Neural cell (in vitro differentiated cells): ENCODE measurements at regions not wholly inside any gene's neighbourhood (a gene's known extent, or its start where the extent isn't known, plus 50 kb on each side); places are given as distances from the start of the nearest gene placed in this dataset.

Experiments
- H2AFZ ChIP-seq: fragments of 200-600, 300-800 bp; sonication (generic), shearing (Covaris generic); 2 replicates; pipeline ENCODE4 v1.6.0; 2014; ENCODE audit warnings: low read depth, mild to moderate bottlenecking, antibody characterized with exemption, low read length, moderate library complexity
- H3F3A ChIP-seq: fragments of 200-600 bp; shearing (Covaris generic); 2 replicates; pipeline ENCODE4 v1.6.1; 2016; ENCODE audit warnings: mild to moderate bottlenecking, moderate library complexity, mixed read lengths, antibody characterized with exemption, low read length; ENCODE audit not compliant: insufficient read depth, poor library complexity, severe bottlenecking
- H3K27ac ChIP-seq: fragments of 200-600, 300-800 bp; sonication (generic), shearing (Covaris generic); 2 replicates; pipeline ENCODE4 v1.5.1; 2014; ENCODE audit warnings: mild to moderate bottlenecking, low read length, moderate library complexity
- H3K27me3 ChIP-seq: fragments of 300-800, 200-600 bp; sonication (generic), shearing (Covaris generic); 2 replicates; pipeline ENCODE4 v1.6.0; 2014; ENCODE audit warnings: mild to moderate bottlenecking, low read depth, low read length, moderate library complexity; ENCODE audit not compliant: insufficient read depth
- H3K36me3 ChIP-seq: fragments of 300-800, 200-600 bp; sonication (generic), shearing (Covaris generic); 2 replicates; pipeline ENCODE4 v1.5.1; 2014; ENCODE audit warnings: mild to moderate bottlenecking, antibody characterized with exemption, low read length, moderate library complexity; ENCODE audit not compliant: insufficient read depth
- H3K4me2 ChIP-seq: fragments of 300-800, 200-600 bp; sonication (generic), shearing (Covaris generic); 2 replicates; pipeline ENCODE4 v1.6.0; 2014; ENCODE audit warnings: mild to moderate bottlenecking, low read length
- H3K4me3 ChIP-seq: fragments of 300-800, 200-600 bp; sonication (generic), shearing (Covaris generic); 2 replicates; pipeline ENCODE4 v1.5.1; 2014; ENCODE audit warnings: mild to moderate bottlenecking, low read length, moderate library complexity
- H3K79me2 ChIP-seq: fragments of 200-600 bp; shearing (Covaris generic); replicated peaks from 2 replicates; pipeline ENCODE4 v1.6.0; 2014; ENCODE audit warnings: mild to moderate bottlenecking, low read length, moderate library complexity; ENCODE audit not compliant: insufficient read depth
- H3K9ac ChIP-seq: fragments of 300-800, 200-600 bp; sonication (generic), shearing (Covaris generic); 2 replicates; pipeline ENCODE4 v1.6.1; 2016; ENCODE audit warnings: mild to moderate bottlenecking, low read length, mixed read lengths
- H3K9me2 ChIP-seq: fragments of 200-600 bp; shearing (Covaris generic); 2 replicates; pipeline ENCODE4 v1.6.1; 2016; ENCODE audit warnings: mild to moderate bottlenecking, low read length, mixed read lengths; ENCODE audit not compliant: insufficient read depth
- H3K9me3 ChIP-seq: fragments of 200-600, 300-800 bp; sonication (generic), shearing (Covaris generic); 2 replicates; pipeline ENCODE4 v1.6.1; 2016; ENCODE audit warnings: mild to moderate bottlenecking, mixed run types, low read length, moderate library complexity, mixed read lengths
- H4K20me1 ChIP-seq: fragments of 200-600 bp; shearing (Covaris generic); 2 replicates; pipeline ENCODE4 v1.6.1; 2016; ENCODE audit warnings: mild to moderate bottlenecking, mixed run types; ENCODE audit not compliant: insufficient read depth
- EP300 ChIP-seq: fragments of 450-650 bp; conservative IDR thresholded peaks from 2 replicates; pipeline ENCODE4 v1.6.1; 2014; ENCODE audit warnings: antibody characterized with exemption, mild to moderate bottlenecking, moderate library complexity; ENCODE audit not compliant: poor library complexity, severe bottlenecking
- EZH2 ChIP-seq: fragments of 200-600, 300-800 bp; shearing (Covaris generic), sonication (generic); IDR thresholded peaks from 2 replicates; pipeline ENCODE4 v1.6.1; 2014; ENCODE audit warnings: antibody characterized with exemption, low read length, borderline replicate concordance, mild to moderate bottlenecking; ENCODE audit not compliant: insufficient read depth, poor library complexity, severe bottlenecking
- MXI1 ChIP-seq: fragments of 450-650 bp; conservative IDR thresholded peaks from 2 replicates; pipeline ENCODE4 v1.6.1; 2014; ENCODE audit warnings: antibody characterized with exemption, mild to moderate bottlenecking; ENCODE audit not compliant: poor library complexity, severe bottlenecking
- POLR2AphosphoS5 ChIP-seq: IDR thresholded peaks from 2 replicates; pipeline ENCODE4 v1.6.1; 2012
- RAD21 ChIP-seq: fragments of 450-650 bp; conservative IDR thresholded peaks from 2 replicates; pipeline ENCODE4 v1.6.1; 2014; ENCODE audit warnings: antibody characterized with exemption, mild to moderate bottlenecking, moderate library complexity
- SMC3 ChIP-seq: fragments of 450-650 bp; conservative IDR thresholded peaks from 2 replicates; pipeline ENCODE4 v1.6.1; 2014; ENCODE audit warnings: antibody characterized with exemption, mild to moderate bottlenecking, moderate library complexity; ENCODE audit not compliant: poor library complexity
- TAF1 ChIP-seq: IDR thresholded peaks from 2 replicates; pipeline ENCODE4 v1.6.1; 2012; ENCODE audit warnings: low read depth
- TF ChIP-seq, protein P1 (sequence below): IDR thresholded peaks from 2 replicates; pipeline ENCODE4 v1.6.1; 2012; ENCODE audit warnings: borderline replicate concordance
- TF ChIP-seq, protein P2 (sequence below): fragments of 450-650 bp; IDR thresholded peaks from 2 replicates; pipeline ENCODE4 v1.5.1; 2014; ENCODE audit warnings: antibody characterized with exemption, mild to moderate bottlenecking, moderate library complexity; ENCODE audit not compliant: poor library complexity, severe bottlenecking

DNA sequence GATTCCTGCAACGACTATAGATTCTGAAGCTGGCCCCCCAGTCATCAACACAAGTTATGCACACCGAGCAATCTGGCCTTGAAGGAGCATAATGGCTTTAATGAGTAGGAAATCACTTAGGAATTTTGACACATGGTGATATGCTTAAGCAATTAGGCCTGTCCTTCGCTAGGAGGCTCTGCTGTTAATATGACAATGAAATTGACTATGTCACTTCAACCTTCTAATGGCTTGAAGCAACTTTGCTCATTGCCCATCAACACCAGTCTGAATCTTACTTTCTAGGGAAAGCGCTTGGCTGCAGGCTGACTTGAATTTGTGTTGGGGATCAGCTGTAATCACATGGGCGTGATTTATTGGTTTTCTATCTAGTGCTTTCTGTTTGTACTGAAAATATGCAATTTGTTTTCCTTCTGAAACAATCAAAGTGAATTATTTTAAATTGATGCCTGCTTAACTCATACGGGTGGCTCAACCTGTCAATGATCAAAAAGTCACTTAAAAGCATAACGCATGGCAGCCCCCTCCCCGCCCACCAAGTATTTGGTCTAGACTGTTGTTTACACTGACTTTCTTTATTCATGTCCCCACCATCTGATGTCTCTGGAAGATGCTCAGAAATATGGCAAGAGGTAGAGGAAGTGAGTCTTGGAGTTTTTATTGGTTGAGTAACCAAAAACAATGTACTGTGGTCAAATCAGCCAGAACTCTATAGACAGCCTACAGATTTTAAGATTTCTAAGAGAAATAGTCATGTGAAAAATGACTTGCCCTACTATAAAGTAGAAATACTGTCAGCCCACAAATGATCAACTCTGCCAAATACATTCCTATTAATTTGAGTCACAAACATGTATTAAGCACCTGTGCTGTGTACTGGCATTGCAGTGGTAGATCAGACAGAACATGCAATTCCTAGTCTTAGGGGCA, 344.9 kb downstream of the RBM43 start:
- Histone ChIP-seq H4K20me1 (no peaks in the 10 kb centered on the region), H3K27ac (peak overlapping the region; percentile 81), H3K4me3 (peak overlapping the region; percentile 22), H3K9ac (peak overlapping the region; percentile 15), H2AFZ (no peak overlapping the region), H3K79me2 (no peaks in the 10 kb centered on the region), H3K9me3 (no peaks in the 10 kb centered on the region), H3K36me3 (no peaks in the 10 kb centered on the region), H3K9me2 (no peaks in the 10 kb centered on the region), H3K27me3 (no peaks in the 10 kb centered on the region), H3F3A (no peaks in the 10 kb centered on the region), H3K4me2 (no peak overlapping the region)
- TF ChIP-seq MXI1 = no peak
- TF ChIP-seq EZH2 = no peak
- TF ChIP-seq, protein P1, sequence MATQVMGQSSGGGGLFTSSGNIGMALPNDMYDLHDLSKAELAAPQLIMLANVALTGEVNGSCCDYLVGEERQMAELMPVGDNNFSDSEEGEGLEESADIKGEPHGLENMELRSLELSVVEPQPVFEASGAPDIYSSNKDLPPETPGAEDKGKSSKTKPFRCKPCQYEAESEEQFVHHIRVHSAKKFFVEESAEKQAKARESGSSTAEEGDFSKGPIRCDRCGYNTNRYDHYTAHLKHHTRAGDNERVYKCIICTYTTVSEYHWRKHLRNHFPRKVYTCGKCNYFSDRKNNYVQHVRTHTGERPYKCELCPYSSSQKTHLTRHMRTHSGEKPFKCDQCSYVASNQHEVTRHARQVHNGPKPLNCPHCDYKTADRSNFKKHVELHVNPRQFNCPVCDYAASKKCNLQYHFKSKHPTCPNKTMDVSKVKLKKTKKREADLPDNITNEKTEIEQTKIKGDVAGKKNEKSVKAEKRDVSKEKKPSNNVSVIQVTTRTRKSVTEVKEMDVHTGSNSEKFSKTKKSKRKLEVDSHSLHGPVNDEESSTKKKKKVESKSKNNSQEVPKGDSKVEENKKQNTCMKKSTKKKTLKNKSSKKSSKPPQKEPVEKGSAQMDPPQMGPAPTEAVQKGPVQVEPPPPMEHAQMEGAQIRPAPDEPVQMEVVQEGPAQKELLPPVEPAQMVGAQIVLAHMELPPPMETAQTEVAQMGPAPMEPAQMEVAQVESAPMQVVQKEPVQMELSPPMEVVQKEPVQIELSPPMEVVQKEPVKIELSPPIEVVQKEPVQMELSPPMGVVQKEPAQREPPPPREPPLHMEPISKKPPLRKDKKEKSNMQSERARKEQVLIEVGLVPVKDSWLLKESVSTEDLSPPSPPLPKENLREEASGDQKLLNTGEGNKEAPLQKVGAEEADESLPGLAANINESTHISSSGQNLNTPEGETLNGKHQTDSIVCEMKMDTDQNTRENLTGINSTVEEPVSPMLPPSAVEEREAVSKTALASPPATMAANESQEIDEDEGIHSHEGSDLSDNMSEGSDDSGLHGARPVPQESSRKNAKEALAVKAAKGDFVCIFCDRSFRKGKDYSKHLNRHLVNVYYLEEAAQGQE = peak; percentile 39
- TF ChIP-seq, protein P2, sequence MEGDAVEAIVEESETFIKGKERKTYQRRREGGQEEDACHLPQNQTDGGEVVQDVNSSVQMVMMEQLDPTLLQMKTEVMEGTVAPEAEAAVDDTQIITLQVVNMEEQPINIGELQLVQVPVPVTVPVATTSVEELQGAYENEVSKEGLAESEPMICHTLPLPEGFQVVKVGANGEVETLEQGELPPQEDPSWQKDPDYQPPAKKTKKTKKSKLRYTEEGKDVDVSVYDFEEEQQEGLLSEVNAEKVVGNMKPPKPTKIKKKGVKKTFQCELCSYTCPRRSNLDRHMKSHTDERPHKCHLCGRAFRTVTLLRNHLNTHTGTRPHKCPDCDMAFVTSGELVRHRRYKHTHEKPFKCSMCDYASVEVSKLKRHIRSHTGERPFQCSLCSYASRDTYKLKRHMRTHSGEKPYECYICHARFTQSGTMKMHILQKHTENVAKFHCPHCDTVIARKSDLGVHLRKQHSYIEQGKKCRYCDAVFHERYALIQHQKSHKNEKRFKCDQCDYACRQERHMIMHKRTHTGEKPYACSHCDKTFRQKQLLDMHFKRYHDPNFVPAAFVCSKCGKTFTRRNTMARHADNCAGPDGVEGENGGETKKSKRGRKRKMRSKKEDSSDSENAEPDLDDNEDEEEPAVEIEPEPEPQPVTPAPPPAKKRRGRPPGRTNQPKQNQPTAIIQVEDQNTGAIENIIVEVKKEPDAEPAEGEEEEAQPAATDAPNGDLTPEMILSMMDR = peak; percentile 35
- TF ChIP-seq TAF1 = no peak
- peak; percentile 40 for TF ChIP-seq SMC3
- TF ChIP-seq EP300 = peak; percentile 87
- peak; percentile 79 for TF ChIP-seq POLR2AphosphoS5
- no peak for TF ChIP-seq RAD21

GRCh38 chr2:150911766-150912280, 349.8 kb downstream of the RBM43 start:
- no peaks in the 10 kb centered on the region for H3K79me2 ChIP-seq

More at GRCh38 chr2:150911766-150912280, 349.8 kb downstream of the RBM43 start:
- Histone ChIP-seq H3F3A (no peaks in the 10 kb centered on the region), H4K20me1 (no peaks in the 10 kb centered on the region), H3K27me3 (no peaks in the 10 kb centered on the region), H3K9me2 (no peaks in the 10 kb centered on the region), H2AFZ (no peak overlapping the region), H3K27ac (no peak overlapping the region), H3K4me3 (no peak overlapping the region), H3K9ac (no peak overlapping the region), H3K9me3 (no peaks in the 10 kb centered on the region), H3K4me2 (no peak overlapping the region), H3K36me3 (no peaks in the 10 kb centered on the region)
- TF ChIP-seq RAD21 (no peak), SMC3 (no peak), MXI1 (no peak), TAF1 (no peak), EP300 (no peak), EZH2 (no peak), POLR2AphosphoS5 (no peak)
- TF ChIP-seq, protein P2 = no peak
- TF ChIP-seq, protein P1 = no peak
